ENCODE measurements at regions not wholly inside any gene's neighbourhood (a gene's known extent, or its start where the extent isn't known, plus 50 kb on each side); places are given as distances from the start of the nearest gene placed in this dataset.

DNA sequence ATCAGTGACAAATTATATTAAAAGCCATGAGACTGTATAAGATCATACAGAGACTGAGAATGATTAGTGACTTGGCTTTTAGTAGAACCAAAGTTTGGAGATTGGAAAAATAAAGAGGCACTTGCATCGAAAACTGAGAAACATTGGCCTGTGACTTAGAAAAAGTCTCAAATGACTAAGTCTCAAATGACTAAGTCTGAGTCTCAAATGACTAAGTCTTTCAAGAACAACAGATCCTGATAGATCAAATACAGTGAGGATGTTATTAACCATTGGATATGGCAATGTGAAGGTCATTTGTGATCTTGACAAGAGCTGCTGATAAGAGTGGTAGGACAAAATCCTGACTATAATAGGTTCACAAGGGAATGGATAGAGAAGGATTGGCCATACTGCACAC, 135.5 kb upstream of the FANCL start:
- no peak for TF ChIP-seq CTCF (IDR thresholded peaks at IDR 0.05)
- TF ChIP-seq POLR2A (IDR thresholded peaks at IDR 0.05; ENCODE audit: low read length), result no peak
- TF ChIP-seq ZFP36 (IDR thresholded peaks at IDR 0.05; ENCODE audit: borderline replicate concordance, partially characterized antibody), result no peak
- no peak for TF ChIP-seq SMC3 (IDR thresholded peaks at IDR 0.05)
- TF ChIP-seq REST (IDR thresholded peaks at IDR 0.05), result no peak
- TF ChIP-seq JUN (IDR thresholded peaks at IDR 0.05), result no peak
- TF ChIP-seq NR3C1 (IDR thresholded peaks at IDR 0.05), result no peak
- TF ChIP-seq EP300 (IDR thresholded peaks at IDR 0.05), result no peak
- TF ChIP-seq GATA3 (IDR thresholded peaks at IDR 0.05; ENCODE audit: borderline replicate concordance), result no peak
- no peak for TF ChIP-seq BHLHE40 (IDR thresholded peaks at IDR 0.05; ENCODE audit: low read depth, low read length)
- TF ChIP-seq POLR2AphosphoS2 (conservative IDR thresholded peaks at IDR 0.05; ENCODE audit: low read length), result no peak
- TF ChIP-seq MYC (IDR thresholded peaks at IDR 0.05; ENCODE audit: borderline replicate concordance, low read length), result no peak

All from A549 (cell line).